Ramos (cell line): ENCODE measurements at regions not wholly inside any gene's neighbourhood (a gene's known extent, or its start where the extent isn't known, plus 50 kb on each side); places are given as distances from the start of the nearest gene placed in this dataset.
"Not testable (repeated sequence)": the region's sequence is repeated elsewhere in the genome, so short reads cannot be mapped to it uniquely, and the experiment has no call there.

Source experiments
- in situ Hi-C: fragments of 300-500 bp; cut with MboI; formaldehyde crosslinking; loops from one replicate; pipeline ENCODE4 v1.14.3; 2022; ENCODE audit warnings: low sequenced_read_pairs; ENCODE audit not compliant: unreplicated experiment

DNA sequence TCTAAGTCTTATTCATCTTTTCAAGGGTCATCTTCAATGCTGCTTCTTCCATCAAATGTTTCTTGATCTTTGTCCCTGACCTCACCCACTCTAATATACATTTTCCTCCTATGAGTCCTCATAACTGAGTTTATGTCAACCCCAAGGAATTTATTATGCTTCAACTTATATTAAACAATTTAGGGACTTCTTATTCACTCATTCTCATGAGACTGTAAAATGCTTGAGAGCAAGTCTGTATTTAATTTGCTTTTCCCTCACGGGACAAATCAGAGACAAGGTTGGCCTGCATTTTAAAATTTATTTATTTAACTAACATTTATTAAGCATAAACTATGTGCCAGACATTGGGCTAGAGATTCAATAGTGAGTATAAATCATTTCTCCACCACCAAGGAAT is 312.0 kb upstream of the NT5E start:
- in situ Hi-C loops: no loop called here

GRCh38 chr6:85136310-85136709 is 313.6 kb upstream of the NT5E start:
- in situ Hi-C loops: no loop called here

DNA sequence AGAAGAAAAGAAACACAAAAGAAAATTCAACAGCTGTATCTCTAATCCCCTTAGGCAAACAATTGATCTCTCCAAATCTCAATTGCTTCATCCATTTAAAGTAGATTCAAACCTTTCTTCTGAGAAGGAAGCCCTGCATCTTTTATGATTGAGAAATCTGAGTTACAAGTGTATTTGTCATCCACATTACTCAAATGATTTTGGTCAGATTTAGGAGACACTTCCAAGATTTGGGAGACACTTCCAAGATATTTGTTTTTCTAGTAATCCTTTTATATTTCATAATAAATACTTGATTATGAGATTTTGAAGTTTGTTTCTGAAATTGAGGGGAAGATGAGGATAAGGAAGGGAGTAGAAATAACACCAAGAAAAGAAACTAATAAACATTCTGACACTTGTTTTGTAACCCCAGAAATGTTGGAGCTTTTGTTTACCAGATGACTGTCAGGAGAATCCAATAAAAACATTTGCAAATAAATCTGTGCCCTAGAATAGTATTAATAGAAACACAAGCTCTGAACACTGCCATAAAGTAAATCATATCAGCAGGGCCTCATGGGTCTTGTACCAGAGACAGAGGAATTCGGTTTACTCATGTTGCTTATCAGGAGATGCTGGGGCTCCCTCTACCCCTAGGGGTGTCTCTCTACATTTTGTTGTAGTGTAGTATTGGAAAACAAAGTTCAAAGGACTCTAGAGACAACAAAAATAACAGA is 314.3 kb upstream of the NT5E start:
- in situ Hi-C loops: no loop called here

GRCh38 chr6:85134172-85134571 is 315.7 kb upstream of the NT5E start:
- in situ Hi-C loops: no loop called here

GRCh38 chr6:85132091-85132490 is 317.8 kb upstream of the NT5E start:
- in situ Hi-C loops: no loop called here

GRCh38 chr6:85130743-85131142 is 319.1 kb upstream of the NT5E start:
- in situ Hi-C loops: no loop called here

DNA sequence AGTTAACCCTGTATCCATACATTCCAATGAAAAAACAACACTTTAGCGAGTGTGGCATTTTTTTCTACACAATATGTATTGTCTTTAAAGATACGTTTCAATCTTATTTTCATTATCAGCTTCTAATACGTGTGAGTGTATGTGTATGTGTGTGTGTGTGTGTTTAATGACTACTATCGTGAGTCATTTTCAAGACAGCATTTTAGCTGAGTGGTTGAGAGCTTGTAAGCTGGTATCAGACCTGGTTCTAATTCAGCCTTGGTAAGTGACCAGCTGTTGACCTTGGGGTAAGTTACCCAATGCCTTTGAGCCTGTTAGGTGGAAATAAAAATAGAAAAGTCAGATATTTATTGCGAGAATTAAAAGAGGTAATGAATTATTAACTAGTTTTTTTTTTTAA is 320.0 kb upstream of the NT5E start:
- in situ Hi-C loops: no loop called here

DNA sequence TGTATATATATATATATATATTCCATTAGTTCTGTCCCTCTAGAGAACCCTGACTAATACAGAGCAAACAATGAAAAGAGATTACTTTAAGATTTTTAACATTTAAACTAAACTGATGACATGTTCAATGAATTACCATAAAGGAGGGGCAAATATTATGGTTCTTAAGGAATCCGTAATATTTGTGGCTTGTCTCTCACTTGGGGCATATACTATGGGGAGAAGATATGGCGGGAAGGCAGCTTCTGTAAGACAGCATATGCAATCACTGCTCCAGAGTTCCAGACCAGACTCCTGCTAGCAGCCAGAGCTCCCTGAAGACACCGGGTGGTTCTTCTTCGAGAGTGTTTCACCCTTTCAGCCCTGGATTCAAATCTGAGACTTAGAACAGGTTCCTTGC is 321.1 kb upstream of the NT5E start:
- in situ Hi-C loops: no loop called here

DNA sequence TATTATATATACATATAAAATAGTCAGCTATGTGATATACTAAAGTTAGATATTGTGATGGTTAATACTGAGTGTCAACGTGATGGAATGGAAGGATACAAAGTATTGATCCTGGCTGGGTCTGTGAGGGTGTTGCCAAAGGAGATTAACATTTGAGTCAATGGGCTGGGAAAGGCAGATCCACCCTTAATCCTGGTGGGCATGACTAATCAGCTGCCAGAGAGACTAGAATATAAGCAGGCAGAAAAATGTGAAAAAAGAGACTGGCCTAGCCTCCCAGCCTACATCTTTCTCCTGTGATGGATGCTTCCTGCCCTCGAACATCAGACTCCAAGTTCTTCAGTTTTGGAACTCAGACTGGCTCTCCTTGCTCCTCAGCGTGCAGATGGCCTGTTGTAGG is 321.6 kb upstream of the NT5E start:
- in situ Hi-C loops: not testable (repeated sequence)

GRCh38 chr6:85127696-85128243 is 322.1 kb upstream of the NT5E start:
- in situ Hi-C loops: no loop called here

DNA sequence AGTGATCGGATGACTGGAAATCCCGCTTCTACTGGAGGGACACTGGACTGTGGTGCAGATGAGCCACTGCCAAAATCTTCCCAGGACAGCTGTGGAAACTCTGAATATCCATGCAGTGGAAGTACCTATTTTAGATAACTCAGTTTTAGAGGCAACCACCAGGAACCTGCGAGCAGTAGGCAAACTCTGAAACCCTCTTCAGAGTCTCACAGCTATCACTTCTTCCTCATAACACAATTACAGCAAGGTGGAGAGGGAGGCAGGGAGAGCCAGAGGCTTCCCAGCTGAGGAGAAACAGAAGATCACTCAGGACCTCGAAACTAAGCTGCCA is 322.8 kb upstream of the NT5E start:
- in situ Hi-C loops: no loop called here

DNA sequence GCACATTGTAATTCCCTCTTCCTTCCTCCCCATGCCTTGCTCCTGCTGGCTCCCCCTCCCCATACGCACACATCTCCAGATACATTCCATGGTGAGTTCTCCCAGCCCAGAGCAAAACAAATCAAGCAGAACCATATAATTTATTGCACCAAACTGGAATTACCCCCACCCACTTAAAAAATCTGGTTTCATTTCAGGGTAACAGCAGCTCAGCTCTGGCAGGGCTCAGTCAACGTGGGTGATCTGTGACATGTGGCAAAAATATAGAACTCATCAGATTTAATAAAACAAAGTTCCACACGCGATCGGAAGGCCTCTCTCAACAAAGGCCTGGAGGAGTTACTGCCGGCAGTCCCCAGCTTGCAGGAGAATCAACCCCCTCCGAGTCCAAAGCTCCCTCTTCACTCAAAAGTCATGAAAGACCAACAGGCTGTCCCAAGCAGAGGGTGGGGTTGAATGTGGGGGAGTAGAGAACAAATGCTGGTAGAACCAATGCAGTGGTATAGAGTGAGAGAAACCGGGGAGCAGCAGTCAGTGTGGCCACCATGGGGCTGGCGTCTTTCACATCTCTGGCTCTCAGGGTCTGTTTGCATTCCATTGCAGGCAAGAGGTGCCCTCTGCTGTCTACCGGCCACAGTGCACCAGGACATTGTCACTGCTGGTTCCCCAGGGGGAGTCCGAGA is 323.3 kb upstream of the NT5E start:
- in situ Hi-C loops: no loop called here

- in situ Hi-C loops: no loop called here
Measured at GRCh38 chr6:85125526-85125925, 324.4 kb upstream of the NT5E start.

- in situ Hi-C loops: no loop called here
Measured at GRCh38 chr6:85124472-85125354, 325.2 kb upstream of the NT5E start.

DNA sequence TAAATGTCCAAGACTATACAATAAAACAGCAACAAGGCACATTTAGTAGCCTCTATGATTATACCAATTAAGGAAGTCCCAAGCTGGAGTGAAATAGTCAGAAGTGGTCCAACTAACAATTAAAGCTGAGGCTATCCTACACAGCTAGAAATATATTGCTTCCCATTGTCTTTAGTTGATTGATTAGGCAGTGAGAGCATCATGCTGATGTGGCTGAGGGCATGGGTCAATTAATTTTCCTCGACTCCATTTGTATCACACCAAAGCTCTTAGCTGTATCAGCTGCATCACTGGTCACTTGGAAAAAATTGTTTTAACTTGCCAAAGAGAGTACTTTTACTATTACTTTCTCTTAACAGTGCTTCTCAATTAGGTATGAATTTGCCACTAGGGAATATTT is 328.7 kb upstream of the NT5E start:
- in situ Hi-C loops: no loop called here

GRCh38 chr6:85118652-85119235 is 331.1 kb upstream of the NT5E start:
- in situ Hi-C loops: no loop called here

- in situ Hi-C loops: no loop called here
Measured at GRCh38 chr6:85118233-85118632, 331.6 kb upstream of the NT5E start.

- in situ Hi-C loops: no loop called here
Measured at GRCh38 chr6:85116475-85116874, 333.4 kb upstream of the NT5E start.

- in situ Hi-C loops: no loop called here
Measured at GRCh38 chr6:85115876-85116275, 334.0 kb upstream of the NT5E start.

DNA sequence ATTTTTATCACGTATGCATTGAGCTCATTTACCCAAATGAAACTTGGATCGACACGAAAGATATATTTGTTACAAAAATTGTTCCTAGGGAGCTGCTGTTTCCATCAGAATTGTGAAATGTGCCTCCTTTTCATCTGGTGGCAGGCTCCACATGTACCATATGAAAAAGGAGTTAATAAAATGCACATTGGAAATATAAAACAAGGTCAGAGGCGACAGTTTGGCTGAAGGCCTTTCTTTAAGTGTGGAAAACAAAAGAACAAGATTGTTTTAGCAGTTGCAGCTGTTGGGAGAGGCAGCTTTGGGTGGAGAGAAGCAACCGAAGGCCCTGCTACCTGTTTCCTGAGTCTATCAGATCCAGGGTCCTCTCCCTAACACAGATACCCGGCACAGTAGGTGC is 334.5 kb upstream of the NT5E start:
- in situ Hi-C loops: no loop called here

DNA sequence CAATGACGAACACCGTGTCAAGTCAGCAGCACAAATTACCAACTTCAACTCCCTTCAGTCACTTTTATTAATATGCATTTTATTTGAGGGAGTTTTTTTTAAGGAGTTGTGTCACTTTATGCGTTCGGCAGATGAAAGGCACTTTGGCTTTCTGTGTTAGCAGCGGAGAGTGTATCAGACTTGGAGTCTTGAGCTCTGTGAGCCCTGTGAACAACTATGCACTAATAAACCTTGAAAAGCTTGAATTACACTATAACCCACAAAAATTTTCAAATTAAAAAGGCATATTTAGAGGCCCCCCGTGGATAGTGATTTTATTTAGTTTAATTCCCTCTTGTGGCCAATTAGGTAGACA is 335.3 kb upstream of the NT5E start:
- in situ Hi-C loops: no loop called here
